GM23248 (cell line): ENCODE measurements at regions not wholly inside any gene's neighbourhood (a gene's known extent, or its start where the extent isn't known, plus 50 kb on each side); places are given as distances from the start of the nearest gene placed in this dataset.

Experiments
- EZH2 ChIP-seq: fragments of 200-600 bp; sonication (generic); IDR thresholded peaks from 2 replicates; pipeline ENCODE4 v1.6.1; 2018; ENCODE audit warnings: antibody characterized with exemption, mild to moderate bottlenecking; ENCODE audit not compliant: insufficient read depth, poor library complexity, severe bottlenecking
- EZH2phosphoT487 ChIP-seq: fragments of 200-600 bp; sonication (generic); IDR thresholded peaks from 2 replicates; pipeline ENCODE4 v1.6.1; 2018; ENCODE audit warnings: antibody characterized with exemption, moderate library complexity, mild to moderate bottlenecking, low read depth; ENCODE audit not compliant: insufficient read depth

DNA sequence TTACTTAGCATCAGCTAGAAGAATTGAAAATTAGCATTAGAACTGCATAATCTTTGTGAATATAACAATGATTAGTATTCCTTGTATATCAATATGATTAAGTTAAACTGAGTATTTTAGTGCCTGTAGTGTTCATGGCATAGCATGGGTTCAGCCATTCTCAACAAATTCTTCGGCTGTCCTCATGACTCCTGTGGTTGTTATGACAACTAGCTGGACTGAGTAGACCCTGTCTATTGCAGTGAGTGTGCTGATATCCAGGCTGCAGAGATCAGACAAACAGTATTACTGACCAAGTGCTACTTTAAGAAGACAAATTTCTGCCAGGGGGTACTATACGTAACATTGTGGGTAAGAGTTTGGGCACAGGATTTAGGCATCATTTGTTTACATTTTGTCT, 125.9 kb downstream of the NUDT12 start:
- TF ChIP-seq EZH2phosphoT487 (no peak), EZH2 (no peak)
